ENCODE measurements at regions not wholly inside any gene's neighbourhood (a gene's known extent, or its start where the extent isn't known, plus 50 kb on each side); places are given as distances from the start of the nearest gene placed in this dataset.

DNA sequence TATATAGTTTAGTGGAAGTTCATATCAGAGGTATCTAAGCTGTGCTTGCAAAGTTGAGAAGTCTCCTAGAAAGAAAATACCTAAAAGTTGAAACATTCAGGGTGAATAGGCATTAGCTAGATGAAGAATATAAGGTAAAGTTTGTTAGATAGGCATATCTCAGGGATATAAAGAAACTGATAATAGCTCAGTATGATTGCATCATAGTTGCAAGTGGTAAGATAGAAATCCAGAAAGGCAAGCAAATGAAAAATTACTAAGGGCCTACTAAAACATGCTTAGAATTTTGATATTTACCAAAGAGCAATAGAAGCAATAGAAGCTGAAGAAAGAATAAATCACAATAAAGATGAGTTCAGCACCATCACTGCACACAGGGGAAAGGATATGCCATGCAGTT, 610.0 kb upstream of the ADGRL3 start:
- Histone ChIP-seq H3K9ac (ENCODE audit: low read length) (no peak overlapping the region), H4K20me1 (ENCODE audit: insufficient read depth, low read length) (no peaks in the 10 kb centered on the region), H3K36me3 (ENCODE audit: insufficient read depth, low read length) (no peaks in the 10 kb centered on the region), H3K79me2 (ENCODE audit: insufficient read depth, low read length) (no peaks in the 10 kb centered on the region), H3K27me3 (ENCODE audit: insufficient read depth, low read length) (no peaks in the 10 kb centered on the region), H3K4me1 (ENCODE audit: insufficient read depth, low read length) (no peaks in the 10 kb centered on the region), H3K27ac (ENCODE audit: low read depth, low read length) (no peak overlapping the region), H3K4me3 (ENCODE audit: insufficient read depth, low read depth, low read length) (no peak overlapping the region), H3K4me2 (ENCODE audit: low read length) (no peak overlapping the region), H2AFZ (ENCODE audit: low read depth, low read length) (no peak overlapping the region), H3K9me3 (ENCODE audit: insufficient read depth, low read depth, low read length) (no peaks in the 10 kb centered on the region)
- DNase-seq (ENCODE audit: low read depth), result no peak
- Mint-ChIP-seq H3K4me1 (ENCODE audit: low read depth, unreplicated experiment) (no peaks in the 10 kb centered on the region), H3K27me3 (ENCODE audit: low read depth, unreplicated experiment) (no peaks in the 10 kb centered on the region), H3K9me3 (ENCODE audit: unreplicated experiment) (no peaks in the 10 kb centered on the region), H3K27ac (ENCODE audit: unreplicated experiment) (no peak overlapping the region), H3K36me3 (ENCODE audit: low read depth, unreplicated experiment) (no peaks in the 10 kb centered on the region), H3K4me3 (ENCODE audit: unreplicated experiment) (no peak overlapping the region)
- TF ChIP-seq, protein P1, sequence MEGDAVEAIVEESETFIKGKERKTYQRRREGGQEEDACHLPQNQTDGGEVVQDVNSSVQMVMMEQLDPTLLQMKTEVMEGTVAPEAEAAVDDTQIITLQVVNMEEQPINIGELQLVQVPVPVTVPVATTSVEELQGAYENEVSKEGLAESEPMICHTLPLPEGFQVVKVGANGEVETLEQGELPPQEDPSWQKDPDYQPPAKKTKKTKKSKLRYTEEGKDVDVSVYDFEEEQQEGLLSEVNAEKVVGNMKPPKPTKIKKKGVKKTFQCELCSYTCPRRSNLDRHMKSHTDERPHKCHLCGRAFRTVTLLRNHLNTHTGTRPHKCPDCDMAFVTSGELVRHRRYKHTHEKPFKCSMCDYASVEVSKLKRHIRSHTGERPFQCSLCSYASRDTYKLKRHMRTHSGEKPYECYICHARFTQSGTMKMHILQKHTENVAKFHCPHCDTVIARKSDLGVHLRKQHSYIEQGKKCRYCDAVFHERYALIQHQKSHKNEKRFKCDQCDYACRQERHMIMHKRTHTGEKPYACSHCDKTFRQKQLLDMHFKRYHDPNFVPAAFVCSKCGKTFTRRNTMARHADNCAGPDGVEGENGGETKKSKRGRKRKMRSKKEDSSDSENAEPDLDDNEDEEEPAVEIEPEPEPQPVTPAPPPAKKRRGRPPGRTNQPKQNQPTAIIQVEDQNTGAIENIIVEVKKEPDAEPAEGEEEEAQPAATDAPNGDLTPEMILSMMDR (IDR thresholded peaks at IDR 0.05; ENCODE audit: insufficient read depth, low read depth, low read length), result no peak
- no peak for TF ChIP-seq EZH2 (IDR thresholded peaks at IDR 0.05; ENCODE audit: insufficient read depth, low read length)
- FAIRE-seq, result no peak

DNA sequence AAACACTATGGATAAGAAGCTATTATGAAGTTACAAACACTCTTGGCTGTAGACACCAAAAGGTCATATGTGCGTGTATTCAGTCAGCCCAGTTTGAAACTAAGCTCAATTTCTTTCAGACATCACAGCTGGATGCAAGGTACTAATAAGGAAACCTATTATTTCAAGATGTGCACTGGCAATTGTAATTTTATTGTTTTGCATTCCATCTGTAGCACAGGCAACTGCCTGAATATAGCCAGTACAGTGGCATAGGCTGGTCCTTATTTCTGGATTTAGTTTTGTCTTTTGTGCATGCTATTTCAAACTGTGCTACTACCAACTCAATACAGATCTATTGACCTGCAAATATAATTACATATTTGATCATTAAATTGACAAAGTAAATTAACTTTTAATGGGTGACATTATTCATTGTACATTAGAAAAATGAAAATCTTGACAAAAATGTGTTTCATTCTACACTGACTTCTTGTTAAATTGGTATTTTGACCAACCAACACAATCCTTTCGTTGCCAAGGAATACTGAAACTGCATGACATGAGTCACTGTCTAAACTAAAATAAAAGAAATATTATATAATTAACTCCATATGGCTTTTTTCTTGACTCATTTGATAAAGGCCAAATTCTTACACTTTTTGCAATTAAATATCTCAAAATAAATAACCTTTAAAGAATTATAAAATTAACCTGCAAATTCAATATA, 594.3 kb upstream of the ADGRL3 start:
- TF ChIP-seq, protein P1 (IDR thresholded peaks at IDR 0.05; ENCODE audit: insufficient read depth, low read depth, low read length), result no peak
- no peak for TF ChIP-seq EZH2 (IDR thresholded peaks at IDR 0.05; ENCODE audit: insufficient read depth, low read length)
- Histone ChIP-seq H3K9ac (ENCODE audit: low read length) (no peak overlapping the region), H3K36me3 (ENCODE audit: insufficient read depth, low read length) (no peaks in the 10 kb centered on the region), H3K4me2 (ENCODE audit: low read length) (peak overlapping the region; percentile 22), H3K4me1 (ENCODE audit: insufficient read depth, low read length) (no peaks in the 10 kb centered on the region), H3K79me2 (ENCODE audit: insufficient read depth, low read length) (no peaks in the 10 kb centered on the region), H3K27me3 (ENCODE audit: insufficient read depth, low read length) (no peaks in the 10 kb centered on the region), H2AFZ (ENCODE audit: low read depth, low read length) (no peak overlapping the region), H3K4me3 (ENCODE audit: insufficient read depth, low read depth, low read length) (no peak overlapping the region), H3K9me3 (ENCODE audit: insufficient read depth, low read depth, low read length) (no peaks in the 10 kb centered on the region), H3K27ac (ENCODE audit: low read depth, low read length) (peak overlapping the region; percentile 36), H4K20me1 (ENCODE audit: insufficient read depth, low read length) (no peaks in the 10 kb centered on the region)
- DNase-seq (ENCODE audit: low read depth) (peak; percentile 26), FAIRE-seq (no peak)
- no peaks in the 10 kb centered on the region for H3K36me3 Mint-ChIP-seq (ENCODE audit: low read depth, unreplicated experiment)
- no peaks in the 10 kb centered on the region for H3K27me3 Mint-ChIP-seq (ENCODE audit: low read depth, unreplicated experiment)
- H3K9me3 Mint-ChIP-seq (ENCODE audit: unreplicated experiment), result peaks cover 3% of the 10 kb centered on the region
- no peak overlapping the region for H3K4me3 Mint-ChIP-seq (ENCODE audit: unreplicated experiment)
- H3K4me1 Mint-ChIP-seq (ENCODE audit: low read depth, unreplicated experiment), result no peaks in the 10 kb centered on the region
- H3K27ac Mint-ChIP-seq (ENCODE audit: unreplicated experiment), result no peak overlapping the region

DNA sequence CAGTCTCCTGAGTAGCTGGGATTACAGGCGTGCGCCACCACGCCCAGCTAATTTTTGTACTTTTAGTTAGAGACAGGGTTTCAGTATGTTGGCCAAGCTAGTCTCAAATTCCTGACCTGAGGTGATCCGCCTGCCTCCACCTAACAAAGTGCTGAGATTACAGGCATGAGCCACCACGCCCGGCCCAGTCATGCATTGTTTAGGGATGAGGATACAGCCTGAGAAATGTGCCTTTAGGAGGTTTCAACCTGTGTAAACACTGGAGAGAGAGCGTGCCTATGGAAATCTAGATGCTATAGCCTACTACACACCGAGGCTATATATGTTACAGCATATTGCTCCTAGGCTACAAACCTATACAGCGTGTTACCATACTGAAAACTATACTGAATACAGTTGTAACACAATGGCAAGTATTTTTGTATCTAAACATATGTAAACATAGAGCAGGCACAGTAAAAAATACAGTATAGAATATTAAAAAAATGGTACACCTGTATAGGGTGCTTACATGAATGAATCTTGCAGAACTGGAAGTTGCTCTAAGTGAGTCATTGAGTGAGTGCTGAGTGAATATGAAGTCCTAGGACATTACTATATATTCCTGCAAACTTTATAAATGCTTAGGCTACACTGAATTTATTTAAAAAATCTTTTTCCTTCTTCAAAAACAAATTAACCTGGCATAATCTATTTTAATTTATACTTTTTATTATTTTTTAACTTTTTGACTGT, 588.2 kb upstream of the ADGRL3 start:
- TF ChIP-seq, protein P1 (IDR thresholded peaks at IDR 0.05; ENCODE audit: insufficient read depth, low read depth, low read length), result no peak
- TF ChIP-seq EZH2 (IDR thresholded peaks at IDR 0.05; ENCODE audit: insufficient read depth, low read length), result no peak
- no peak overlapping the region for H3K9ac ChIP-seq (ENCODE audit: low read length)
- Mint-ChIP-seq H3K9me3 (ENCODE audit: unreplicated experiment) (peaks cover 7% of the 10 kb centered on the region), H3K27me3 (ENCODE audit: low read depth, unreplicated experiment) (no peaks in the 10 kb centered on the region), H3K4me1 (ENCODE audit: low read depth, unreplicated experiment) (peaks cover 3% of the 10 kb centered on the region), H3K27ac (ENCODE audit: unreplicated experiment) (no peak overlapping the region), H3K36me3 (ENCODE audit: low read depth, unreplicated experiment) (no peaks in the 10 kb centered on the region), H3K4me3 (ENCODE audit: unreplicated experiment) (no peak overlapping the region)
- H3K27me3 ChIP-seq (ENCODE audit: insufficient read depth, low read length), result no peaks in the 10 kb centered on the region
- no peak overlapping the region for H2AFZ ChIP-seq (ENCODE audit: low read depth, low read length)
- FAIRE-seq, result no peak
- H3K9me3 ChIP-seq (ENCODE audit: insufficient read depth, low read depth, low read length), result no peaks in the 10 kb centered on the region
- H4K20me1 ChIP-seq (ENCODE audit: insufficient read depth, low read length), result no peaks in the 10 kb centered on the region
- H3K27ac ChIP-seq (ENCODE audit: low read depth, low read length), result no peak overlapping the region
- H3K36me3 ChIP-seq (ENCODE audit: insufficient read depth, low read length), result no peaks in the 10 kb centered on the region
- no peak overlapping the region for H3K4me2 ChIP-seq (ENCODE audit: low read length)
- H3K4me3 ChIP-seq (ENCODE audit: insufficient read depth, low read depth, low read length), result no peak overlapping the region
- H3K79me2 ChIP-seq (ENCODE audit: insufficient read depth, low read length), result no peaks in the 10 kb centered on the region
- DNase-seq (ENCODE audit: low read depth), result peak; percentile 23
- H3K4me1 ChIP-seq (ENCODE audit: insufficient read depth, low read length), result no peaks in the 10 kb centered on the region

Data from astrocyte (in vitro differentiated cells and primary cell).